GM12878 (cell line): ENCODE measurements at regions not wholly inside any gene's neighbourhood (a gene's known extent, or its start where the extent isn't known, plus 50 kb on each side); places are given as distances from the start of the nearest gene placed in this dataset.

Source experiments
- ATAC-seq: fragments of 200-7000 bp; cut with Tn5 transposase; 3 replicates; pipeline ENCODE4 v1.9.1; 2020; ENCODE audit warnings: mild to moderate bottlenecking, moderate library complexity
- BruUV-seq: library from RNA; stranded (reverse); fragments of 400-500 nt; replicated peaks from 2 replicates; lab custom pipeline; 2021; lab: Mats Ljungman, UMichigan
- CTCF ChIA-PET: fragments of 300-600 bp; sonication (Branson Sonifier 250); formaldehyde crosslinking; extraction: SDS; loops from one replicate; lab custom pipeline; 2021; ENCODE audit warnings: inconsistent platforms; lab: Yijun Ruan, JAX
- POLR2A ChIA-PET: fragments of 350-600 bp; formaldehyde crosslinking; extraction: SDS; loops from one replicate; lab custom pipeline; 2021; ENCODE audit warnings: inconsistent platforms; lab: Charles Lee
- RAD21 ChIA-PET: fragments of 300-600 bp; sonication (Branson Sonifier 250); formaldehyde crosslinking; loops from one replicate; lab custom pipeline; 2023; ENCODE audit warnings: antibody characterized with exemption; ENCODE audit not compliant: unreplicated experiment; lab: Charles Lee
- SMC1A ChIA-PET: fragments of 300-600 bp; sonication (Branson Sonifier 250); formaldehyde crosslinking; loops from one replicate; lab custom pipeline; 2023; ENCODE audit not compliant: unreplicated experiment, uncharacterized antibody; lab: Charles Lee
- DNase-seq: peaks from one replicate; pipeline ENCODE4 v3.0.0-alpha.2; 2011; ENCODE audit warnings: low read depth, low spot score
- FAIRE-seq: peaks from 3 replicates; lab custom pipeline; 2011; peaks lifted over from hg19 to GRCh38; lab: Jason Lieb, UNC
- H2AFZ ChIP-seq: 2 replicates; pipeline ENCODE4 v1.6.0; 2011; ENCODE audit warnings: low read depth, low read length, control low read depth; ENCODE audit not compliant: control insufficient read depth
- H3K27ac ChIP-seq: 2 replicates; pipeline ENCODE4 v1.5.1; 2011; ENCODE audit warnings: control low read depth; ENCODE audit not compliant: control insufficient read depth, insufficient read depth
- H3K27me3 ChIP-seq, 2 experiments: replicated peaks in 1 of 2; 2 replicates each; pipeline versions ENCODE4 v1.6.0 to v1.6.1; 2011; ENCODE audit warnings: low read length in 1 of 2; ENCODE audit not compliant: control insufficient read depth in 2 of 2, insufficient read depth in 2 of 2
- H3K36me3 ChIP-seq, 2 experiments: 2 replicates each; pipeline ENCODE4 v1.5.1; 2011; ENCODE audit warnings: low read length in 1 of 2; ENCODE audit not compliant: control insufficient read depth in 2 of 2, insufficient read depth in 2 of 2
- H3K4me1 ChIP-seq: 2 replicates; pipeline ENCODE4 v1.6.1; 2011; ENCODE audit warnings: mild to moderate bottlenecking, low read length, moderate library complexity, mixed read lengths; ENCODE audit not compliant: control insufficient read depth, insufficient read depth
- H3K4me2 ChIP-seq: 2 replicates; pipeline ENCODE4 v1.6.0; 2011; ENCODE audit warnings: control low read depth; ENCODE audit not compliant: control insufficient read depth, insufficient read depth
- H3K4me3 ChIP-seq: fragments of 200-600 bp; sonication (generic); 2 replicates; pipeline ENCODE4 v1.5.1; 2016
- H3K79me2 ChIP-seq: 2 replicates; pipeline ENCODE4 v1.6.0; 2011; ENCODE audit warnings: low read length; ENCODE audit not compliant: control insufficient read depth, insufficient read depth
- H3K9ac ChIP-seq: 2 replicates; pipeline ENCODE4 v1.8.0; 2011; ENCODE audit warnings: low read length, control low read depth, mixed read lengths; ENCODE audit not compliant: control insufficient read depth, insufficient read depth
- H3K9me3 ChIP-seq: replicated peaks from 3 replicates; pipeline ENCODE4 v1.5.1; 2011; ENCODE audit warnings: mild to moderate bottlenecking, low read length; ENCODE audit not compliant: control insufficient read depth, insufficient read depth
- H4K20me1 ChIP-seq: 2 replicates; pipeline ENCODE4 v1.6.0; 2011; ENCODE audit not compliant: control insufficient read depth, insufficient read depth
- EZH2 ChIP-seq: IDR thresholded peaks from 2 replicates; pipeline ENCODE4 v1.6.1; 2012; ENCODE audit warnings: low read depth, mild to moderate bottlenecking, control low read depth, inconsistent platforms, low read length, borderline replicate concordance; ENCODE audit not compliant: control insufficient read depth
- HSF1 ChIP-seq: fragments of 150-350 bp; IDR thresholded peaks from 2 replicates; pipeline ENCODE4 v1.6.1; 2014; ENCODE audit warnings: mild to moderate bottlenecking, low read depth, low read length
- MEF2B ChIP-seq: fragments of 450-650 bp; IDR thresholded peaks from 2 replicates; pipeline ENCODE4 v1.6.1; 2018; ENCODE audit warnings: mild to moderate bottlenecking, moderate library complexity; ENCODE audit not compliant: partially characterized antibody, poor library complexity, severe bottlenecking
- MYC ChIP-seq: IDR thresholded peaks from 2 replicates; pipeline ENCODE4 v1.6.1; 2011; ENCODE audit warnings: mild to moderate bottlenecking, low read length, moderate library complexity, inconsistent platforms; ENCODE audit not compliant: insufficient read depth, insufficient replicate concordance, insufficient read length, severe bottlenecking
- POLR2AphosphoS5 ChIP-seq: IDR thresholded peaks from 2 replicates; pipeline ENCODE4 v1.6.1; 2011; ENCODE audit warnings: mild to moderate bottlenecking, low read length, inconsistent platforms
- RB1 ChIP-seq: fragments of 450-650 bp; formaldehyde crosslinking; IDR thresholded peaks from 2 replicates; pipeline ENCODE4 v1.6.1; 2017; ENCODE audit warnings: mild to moderate bottlenecking, borderline replicate concordance
- RCOR1 ChIP-seq: conservative IDR thresholded peaks from 2 replicates; pipeline ENCODE4 v1.6.1; 2012; ENCODE audit warnings: low read depth, low read length, improper control_type of control experiment
- STAT3 ChIP-seq: IDR thresholded peaks from 2 replicates; pipeline ENCODE4 v1.6.1; 2011; ENCODE audit warnings: low read depth, low read length, improper control_type of control experiment
- ZNF207 ChIP-seq: fragments of 450-650 bp; IDR thresholded peaks from 2 replicates; pipeline ENCODE4 v1.6.1; 2014; ENCODE audit warnings: antibody characterized with exemption, mild to moderate bottlenecking, borderline replicate concordance
- ZNF24 ChIP-seq: fragments of 450-650 bp; IDR thresholded peaks from 2 replicates; pipeline ENCODE4 v1.6.1; 2017; ENCODE audit warnings: antibody characterized with exemption, mild to moderate bottlenecking
- WGBS: methylation state at CpG from one replicate; pipeline ENCODE4 v1.1.6; 2016; ENCODE audit warnings: low lambda C conversion rate; ENCODE audit not compliant: insufficient replicate concordance, insufficient coverage; ENCODE audit errors: missing lambda C conversion rate; 5-methylcytosine and 5-hydroxymethylcytosine counted together
- in situ Hi-C: fragments of 300-500 bp; cut with MboI; formaldehyde crosslinking; loops from 9 replicates; pipeline ENCODE4 v1.14.3; 2018; ENCODE audit warnings: mixed read lengths
- intact Hi-C: fragments of 100-400 bp; cut with micrococcal nuclease; formaldehyde crosslinking; loops from one replicate; pipeline ENCODE4 v1.14.2; 2022; ENCODE audit not compliant: unreplicated experiment
- TF ChIP-seq, protein P1 (sequence below): fragments of 450-650 bp; IDR thresholded peaks from 2 replicates; pipeline ENCODE4 v1.6.1; 2018; ENCODE audit warnings: borderline replicate concordance, mild to moderate bottlenecking; ENCODE audit not compliant: partially characterized antibody

- TF ChIP-seq, protein P1, sequence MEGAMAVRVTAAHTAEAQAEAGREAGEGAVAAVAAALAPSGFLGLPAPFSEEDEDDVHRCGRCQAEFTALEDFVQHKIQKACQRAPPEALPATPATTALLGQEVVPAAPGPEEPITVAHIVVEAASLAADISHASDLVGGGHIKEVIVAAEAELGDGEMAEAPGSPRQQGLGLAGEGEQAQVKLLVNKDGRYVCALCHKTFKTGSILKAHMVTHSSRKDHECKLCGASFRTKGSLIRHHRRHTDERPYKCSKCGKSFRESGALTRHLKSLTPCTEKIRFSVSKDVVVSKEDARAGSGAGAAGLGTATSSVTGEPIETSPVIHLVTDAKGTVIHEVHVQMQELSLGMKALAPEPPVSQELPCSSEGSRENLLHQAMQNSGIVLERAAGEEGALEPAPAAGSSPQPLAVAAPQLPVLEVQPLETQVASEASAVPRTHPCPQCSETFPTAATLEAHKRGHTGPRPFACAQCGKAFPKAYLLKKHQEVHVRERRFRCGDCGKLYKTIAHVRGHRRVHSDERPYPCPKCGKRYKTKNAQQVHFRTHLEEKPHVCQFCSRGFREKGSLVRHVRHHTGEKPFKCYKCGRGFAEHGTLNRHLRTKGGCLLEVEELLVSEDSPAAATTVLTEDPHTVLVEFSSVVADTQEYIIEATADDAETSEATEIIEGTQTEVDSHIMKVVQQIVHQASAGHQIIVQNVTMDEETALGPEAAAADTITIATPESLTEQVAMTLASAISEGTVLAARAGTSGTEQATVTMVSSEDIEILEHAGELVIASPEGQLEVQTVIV, result no peak
These were observed 101.7 kb upstream of the C14orf180 start (continued) for GRCh38 chr14:104477666-104478380.

- Histone ChIP-seq H2AFZ (no peak overlapping the region), H3K9me3 (no peaks in the 10 kb centered on the region; the same call in 2 of the 3 replicates), H3K27me3 (peaks cover 0 to 2% of the 10 kb centered on the region in 2 experiments; a peak in 1 of 4 replicates)
- 3% methylated on average over 7 of the region's 7 CpGs for WGBS
- SMC1A ChIA-PET, result no interaction called here
- DNase-seq, result no peak
- TF ChIP-seq ZNF207 (no peak), HSF1 (no peak), RCOR1 (no peak), MEF2B (no peak), ZNF24 (no peak), EZH2 (no peak), POLR2AphosphoS5 (no peak), RB1 (no peak), MYC (no peak), STAT3 (no peak)
- TF ChIP-seq, all 136 proteins: peak for 0
- Histone ChIP-seq H3K27ac (no peak overlapping the region), H4K20me1 (no peaks in the 10 kb centered on the region), H3K36me3 (no peaks in the 10 kb centered on the region), H3K4me3 (no peak overlapping the region), H3K9ac (no peak overlapping the region), H3K79me2 (no peaks in the 10 kb centered on the region), H3K4me2 (no peak overlapping the region), H3K4me1 (no peaks in the 10 kb centered on the region)
- no peak for ATAC-seq
- in situ Hi-C loops, result no loop called here
- ChIA-PET CTCF (no interaction called here), POLR2A (no interaction called here), RAD21 (no interaction called here)
- no peak for FAIRE-seq
- BruUV-seq, result no TSS peak
- intact Hi-C loops, result no loop called here
These were observed 100.9 kb upstream of the C14orf180 start for GRCh38 chr14:104478656-104479055.
